GM12801 (cell line): ENCODE measurements at regions not wholly inside any gene's neighbourhood (a gene's known extent, or its start where the extent isn't known, plus 50 kb on each side); places are given as distances from the start of the nearest gene placed in this dataset.

Source experiments
- TF ChIP-seq, protein P1 (sequence below): IDR thresholded peaks from one replicate; pipeline ENCODE4 v1.5.1; 2011; ENCODE audit warnings: control low read depth; ENCODE audit not compliant: insufficient read length; ENCODE audit errors: extremely low read depth

DNA sequence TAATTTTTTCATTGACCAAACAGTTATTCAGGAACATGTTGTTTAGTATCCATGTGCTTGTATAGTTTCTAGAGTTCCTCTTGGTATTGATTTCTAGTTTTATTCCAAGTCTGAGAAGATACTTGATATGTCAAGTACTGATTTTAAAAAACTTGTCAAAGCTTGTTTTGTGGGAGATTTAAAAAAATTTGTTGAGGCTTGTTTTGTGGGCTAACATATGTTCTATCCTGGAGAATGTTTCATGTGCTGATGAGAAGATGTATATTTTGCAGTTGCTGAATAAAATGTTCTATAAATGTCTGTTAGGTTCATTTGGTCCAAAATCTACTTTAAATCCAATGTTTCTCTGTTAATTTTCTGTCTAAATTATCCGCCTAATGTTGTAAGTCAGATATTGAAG lies 1065.1 kb upstream of the WWC1 start:
- TF ChIP-seq, protein P1, sequence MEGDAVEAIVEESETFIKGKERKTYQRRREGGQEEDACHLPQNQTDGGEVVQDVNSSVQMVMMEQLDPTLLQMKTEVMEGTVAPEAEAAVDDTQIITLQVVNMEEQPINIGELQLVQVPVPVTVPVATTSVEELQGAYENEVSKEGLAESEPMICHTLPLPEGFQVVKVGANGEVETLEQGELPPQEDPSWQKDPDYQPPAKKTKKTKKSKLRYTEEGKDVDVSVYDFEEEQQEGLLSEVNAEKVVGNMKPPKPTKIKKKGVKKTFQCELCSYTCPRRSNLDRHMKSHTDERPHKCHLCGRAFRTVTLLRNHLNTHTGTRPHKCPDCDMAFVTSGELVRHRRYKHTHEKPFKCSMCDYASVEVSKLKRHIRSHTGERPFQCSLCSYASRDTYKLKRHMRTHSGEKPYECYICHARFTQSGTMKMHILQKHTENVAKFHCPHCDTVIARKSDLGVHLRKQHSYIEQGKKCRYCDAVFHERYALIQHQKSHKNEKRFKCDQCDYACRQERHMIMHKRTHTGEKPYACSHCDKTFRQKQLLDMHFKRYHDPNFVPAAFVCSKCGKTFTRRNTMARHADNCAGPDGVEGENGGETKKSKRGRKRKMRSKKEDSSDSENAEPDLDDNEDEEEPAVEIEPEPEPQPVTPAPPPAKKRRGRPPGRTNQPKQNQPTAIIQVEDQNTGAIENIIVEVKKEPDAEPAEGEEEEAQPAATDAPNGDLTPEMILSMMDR: no peak

DNA sequence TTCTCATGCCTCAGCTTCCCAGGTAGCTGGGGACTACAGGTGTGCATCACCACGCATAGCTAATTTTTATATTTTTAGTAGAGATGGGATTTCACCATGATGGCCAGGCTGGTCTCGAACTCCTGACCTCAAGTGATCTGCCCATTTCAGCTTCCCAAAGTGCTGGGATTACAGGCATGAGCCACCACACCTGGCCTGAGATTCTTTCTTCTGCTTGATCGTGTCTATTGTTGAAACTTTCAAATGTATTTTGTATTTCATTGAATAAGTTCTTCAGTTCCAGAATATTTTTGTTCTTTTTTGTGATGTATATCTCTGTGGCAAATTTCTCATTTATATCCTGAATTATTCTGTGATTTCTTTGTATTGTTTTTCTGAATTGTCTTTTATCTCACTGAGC lies 1063.3 kb upstream of the WWC1 start:
- TF ChIP-seq, protein P1: no peak

DNA sequence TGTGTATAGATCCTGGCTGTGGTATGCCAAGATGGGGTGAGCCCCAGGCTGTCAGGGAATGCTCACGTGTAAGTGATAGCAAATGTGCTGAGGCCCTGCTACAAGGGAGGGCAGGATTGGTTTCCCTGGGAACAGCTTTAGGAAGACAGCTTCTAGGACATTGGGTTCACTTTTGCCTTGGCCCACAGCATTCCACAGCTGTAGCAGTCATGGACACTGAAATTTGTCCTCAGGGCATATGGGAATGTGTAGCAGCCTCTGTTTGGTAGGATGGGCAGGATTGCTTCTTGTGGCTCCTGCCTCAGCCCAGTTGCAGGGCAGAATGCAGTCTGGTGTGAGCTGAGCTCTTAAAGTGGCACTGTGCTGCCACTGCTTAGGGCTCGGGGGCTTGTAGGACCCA lies 1061.7 kb upstream of the WWC1 start:
- TF ChIP-seq, protein P1: no peak

DNA sequence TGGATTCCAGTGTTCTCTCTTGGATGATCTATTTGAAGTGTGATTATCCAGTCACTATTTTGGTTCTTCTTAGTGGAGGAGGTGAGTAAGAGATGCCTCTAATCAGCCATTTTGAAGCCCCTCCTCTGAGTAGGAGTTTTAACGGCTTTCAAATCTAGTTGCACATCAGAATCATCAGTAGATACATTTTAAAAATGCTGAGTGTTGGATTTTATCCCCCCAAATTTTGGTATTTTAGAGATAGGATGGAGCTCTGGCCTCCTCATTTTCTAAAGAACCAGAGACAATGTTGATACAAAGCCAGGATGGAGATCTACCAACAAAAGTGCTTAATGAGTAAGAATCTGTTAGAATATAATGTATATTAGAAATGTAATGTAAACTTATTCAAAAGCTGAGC lies 1061.0 kb upstream of the WWC1 start:
- TF ChIP-seq, protein P1: no peak

DNA sequence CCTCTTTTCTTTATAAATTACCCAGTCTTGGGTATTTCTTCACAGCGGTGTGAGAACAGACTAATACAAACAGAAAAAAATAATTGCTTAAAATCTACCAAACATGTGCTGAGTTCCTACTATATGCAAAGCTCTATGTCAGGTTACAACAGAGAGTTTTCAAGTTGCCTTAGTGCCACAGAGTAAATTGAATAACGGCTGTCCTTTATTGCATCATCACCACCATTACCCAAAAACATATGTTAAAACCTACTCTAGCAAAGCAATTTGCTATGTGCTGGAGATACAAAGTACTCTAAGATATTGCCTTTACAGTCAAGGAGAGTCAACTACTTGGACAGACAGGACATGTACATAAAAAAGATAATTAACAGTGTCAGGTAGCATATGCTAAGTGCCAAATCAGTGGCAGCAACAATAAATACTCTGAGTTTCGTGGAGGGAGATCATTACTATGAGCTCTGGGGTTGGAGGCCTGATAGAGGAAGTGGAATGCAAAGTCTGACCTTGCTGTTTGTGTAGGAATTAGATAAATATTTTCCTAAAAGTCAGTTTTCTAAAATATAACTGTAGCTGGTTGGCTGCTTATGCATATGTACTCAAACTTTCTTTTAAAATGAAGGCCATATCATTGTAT lies 1058.7 kb upstream of the WWC1 start:
- TF ChIP-seq, protein P1: no peak

DNA sequence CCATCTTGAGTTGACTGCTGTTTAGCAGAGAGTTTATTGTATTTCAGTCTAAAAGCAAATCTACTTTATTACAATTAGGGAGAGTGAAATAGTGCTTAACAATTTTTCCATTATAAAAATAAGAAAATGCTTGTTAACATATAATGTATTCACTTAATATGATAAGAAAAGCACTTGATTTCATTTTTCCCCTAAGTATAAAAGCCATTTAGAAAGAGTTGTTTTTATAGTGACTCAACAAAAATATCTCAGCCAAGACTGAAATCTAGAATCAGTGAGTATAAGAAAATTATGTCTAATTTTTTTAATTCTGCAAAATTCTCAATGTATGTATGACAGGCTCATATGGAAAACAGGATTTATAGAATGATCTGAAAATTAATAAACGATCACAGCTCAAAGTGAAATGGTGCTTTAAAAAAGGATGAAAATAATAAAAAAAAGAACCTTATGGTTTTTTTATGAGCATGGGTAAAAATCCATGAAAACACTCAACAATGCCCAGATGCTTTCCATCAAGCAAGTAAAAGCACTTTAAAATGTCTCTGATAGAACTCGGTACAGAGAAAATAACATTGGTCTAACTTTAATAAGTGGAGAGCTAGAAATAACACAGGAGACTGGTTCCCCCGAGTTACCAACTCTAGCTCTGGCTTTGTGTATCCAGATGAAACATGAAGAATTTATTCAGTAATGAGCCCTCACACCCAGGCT lies 1057.8 kb upstream of the WWC1 start:
- TF ChIP-seq, protein P1: no peak

DNA sequence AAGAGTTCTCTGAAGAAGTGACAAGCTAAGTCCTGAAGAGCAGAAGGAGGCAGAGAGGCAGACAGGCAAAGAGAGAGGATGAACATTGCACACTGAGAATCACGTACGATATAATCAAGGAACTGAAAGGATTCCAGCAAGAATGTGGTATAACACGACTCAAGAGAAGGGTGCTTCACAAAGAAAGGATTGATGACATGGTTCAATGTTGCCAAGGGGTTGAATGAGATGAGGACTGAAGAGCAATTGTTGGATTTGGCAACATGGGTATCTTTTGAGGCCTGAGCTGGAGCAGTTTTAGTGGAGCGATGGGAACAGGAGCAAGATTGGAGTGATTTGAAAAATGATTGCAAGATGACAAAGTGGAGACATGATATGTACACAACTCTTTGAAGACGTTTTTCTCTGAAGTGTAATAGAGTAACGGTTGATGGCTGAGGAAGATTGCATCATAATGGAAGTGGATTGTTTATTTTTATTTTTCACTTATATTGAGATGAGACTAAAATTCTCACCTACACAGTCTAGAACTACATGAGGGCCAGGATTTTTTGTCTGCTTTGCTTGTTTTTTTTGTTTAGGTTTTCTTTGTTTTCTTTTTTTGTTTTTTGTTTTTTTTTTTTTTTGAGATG lies 1049.9 kb upstream of the WWC1 start:
- TF ChIP-seq, protein P1: no peak
